GM18517 (cell line): ENCODE measurements at regions not wholly inside any gene's neighbourhood (a gene's known extent, or its start where the extent isn't known, plus 50 kb on each side); places are given as distances from the start of the nearest gene placed in this dataset.
"Not testable (repeated sequence)": the region's sequence is repeated elsewhere in the genome, so short reads cannot be mapped to it uniquely, and the experiment has no call there.

Experiments
- ATAC-seq: cut with Tn5 transposase; IDR thresholded peaks from one replicate; pipeline ENCODE4 v1.9.1; 2021; ENCODE audit warnings: mild to moderate bottlenecking, moderate library complexity; ENCODE audit not compliant: unreplicated experiment

DNA sequence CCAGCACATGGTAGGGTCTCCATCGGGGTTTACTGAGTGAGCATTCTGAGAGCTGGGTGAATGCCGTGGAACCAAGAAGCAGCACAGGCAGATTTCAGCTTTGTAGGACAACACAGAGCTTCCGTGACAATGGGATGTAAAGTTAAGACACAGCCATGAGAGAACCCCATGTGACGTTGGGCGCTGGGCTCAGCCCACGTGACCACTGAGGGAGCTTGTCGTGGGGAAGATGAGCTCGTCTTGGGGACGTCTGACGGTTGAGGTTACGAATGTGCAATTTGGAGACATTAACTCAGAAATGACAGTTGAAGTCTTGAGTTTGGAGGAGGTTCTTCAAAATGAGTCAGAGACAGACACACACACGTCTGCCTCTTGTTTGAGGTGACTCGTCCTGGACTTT is 51.5 kb upstream of the MUC20 start:
- not testable (repeated sequence) for ATAC-seq

DNA sequence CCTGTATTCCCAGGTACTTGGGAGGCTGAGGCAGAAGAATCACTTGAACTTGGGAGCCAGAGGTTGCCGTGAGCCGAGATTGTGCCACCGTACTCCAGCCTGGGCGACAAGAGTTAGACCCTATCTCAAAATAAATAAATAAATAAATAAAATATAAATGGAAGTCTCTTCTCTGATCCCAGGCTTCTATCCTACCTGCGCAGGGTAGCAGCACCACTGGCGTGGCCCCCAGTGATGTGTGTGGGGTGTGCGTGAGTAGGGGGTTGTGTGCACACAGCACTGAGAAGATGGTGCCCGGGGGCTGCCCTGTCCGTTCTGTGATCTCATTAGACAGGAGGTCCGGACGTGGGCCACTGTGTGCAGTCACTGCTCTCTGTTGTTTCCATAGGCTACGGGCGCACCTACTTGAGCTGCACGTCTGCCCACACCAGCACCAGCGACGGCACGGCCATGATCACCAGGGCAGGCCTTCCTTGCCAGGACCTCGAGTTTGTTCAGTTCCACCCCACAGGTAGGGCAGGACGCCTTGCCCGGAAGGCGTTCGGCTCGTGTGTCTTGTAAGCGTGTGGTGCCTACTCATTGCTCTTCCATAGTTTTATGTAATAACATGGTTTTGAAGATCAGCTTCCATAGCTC is 52.5 kb upstream of the MUC20 start:
- ATAC-seq = not testable (repeated sequence)

DNA sequence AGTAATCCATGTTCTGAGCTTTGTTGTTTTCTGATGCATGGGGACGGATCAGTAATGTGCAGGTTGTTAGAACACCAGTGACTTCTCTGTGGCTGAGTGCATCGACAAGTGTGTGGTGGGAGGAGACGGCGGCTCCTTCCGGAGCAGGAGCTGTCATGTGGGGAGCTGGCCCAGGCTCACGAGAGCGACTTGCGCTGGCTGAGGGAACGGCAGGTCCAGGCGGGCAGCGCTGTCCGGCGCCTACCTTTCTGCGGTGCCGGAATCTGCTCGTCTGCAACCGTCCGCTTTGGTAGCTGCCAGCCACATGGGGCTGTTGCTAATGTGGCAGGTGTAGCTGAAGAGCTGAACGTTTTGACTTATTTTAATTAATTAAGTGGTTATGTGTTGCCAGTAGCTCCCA is 55.5 kb upstream of the MUC20 start:
- ATAC-seq = not testable (repeated sequence)

DNA sequence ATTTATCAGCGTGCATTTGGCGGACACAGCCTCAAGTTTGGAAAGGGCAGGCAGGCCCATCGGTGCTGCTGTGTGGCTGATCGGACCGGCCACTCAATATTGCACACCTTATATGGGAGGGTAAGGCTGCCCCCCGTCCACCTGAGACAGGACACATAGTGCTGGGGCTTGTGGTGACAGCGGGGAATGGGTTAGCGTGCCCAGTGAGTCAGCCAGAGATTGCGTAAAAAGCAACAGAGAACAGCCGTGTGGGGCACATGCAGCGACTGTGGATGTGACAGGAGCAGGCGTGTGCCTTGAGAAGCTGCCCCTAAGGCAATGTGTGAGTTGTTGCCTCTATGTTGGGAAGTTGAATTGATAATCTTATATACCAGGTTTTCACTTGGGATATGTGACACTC is 56.6 kb upstream of the MUC20 start:
- not testable (repeated sequence) for ATAC-seq

DNA sequence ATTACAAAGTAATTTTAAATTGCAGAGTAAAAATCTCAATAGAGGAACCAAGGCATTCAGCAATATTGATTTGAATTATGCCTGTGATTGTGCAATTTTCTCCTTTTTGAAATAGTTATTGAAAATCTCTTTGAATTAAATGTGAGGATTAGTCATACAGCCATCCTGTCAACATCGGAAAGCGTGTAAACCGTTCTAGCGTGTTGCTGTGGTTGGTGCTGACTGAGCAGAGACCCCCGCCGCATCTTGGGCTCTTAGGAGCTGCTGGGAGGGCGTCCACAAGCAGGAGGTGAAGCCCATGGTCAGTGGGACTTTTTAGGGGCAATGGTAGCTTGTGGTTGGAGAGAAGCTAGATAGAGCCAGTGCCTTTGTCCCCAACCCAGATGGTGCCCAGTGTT is 61.6 kb upstream of the MUC20 start:
- not testable (repeated sequence) for ATAC-seq

DNA sequence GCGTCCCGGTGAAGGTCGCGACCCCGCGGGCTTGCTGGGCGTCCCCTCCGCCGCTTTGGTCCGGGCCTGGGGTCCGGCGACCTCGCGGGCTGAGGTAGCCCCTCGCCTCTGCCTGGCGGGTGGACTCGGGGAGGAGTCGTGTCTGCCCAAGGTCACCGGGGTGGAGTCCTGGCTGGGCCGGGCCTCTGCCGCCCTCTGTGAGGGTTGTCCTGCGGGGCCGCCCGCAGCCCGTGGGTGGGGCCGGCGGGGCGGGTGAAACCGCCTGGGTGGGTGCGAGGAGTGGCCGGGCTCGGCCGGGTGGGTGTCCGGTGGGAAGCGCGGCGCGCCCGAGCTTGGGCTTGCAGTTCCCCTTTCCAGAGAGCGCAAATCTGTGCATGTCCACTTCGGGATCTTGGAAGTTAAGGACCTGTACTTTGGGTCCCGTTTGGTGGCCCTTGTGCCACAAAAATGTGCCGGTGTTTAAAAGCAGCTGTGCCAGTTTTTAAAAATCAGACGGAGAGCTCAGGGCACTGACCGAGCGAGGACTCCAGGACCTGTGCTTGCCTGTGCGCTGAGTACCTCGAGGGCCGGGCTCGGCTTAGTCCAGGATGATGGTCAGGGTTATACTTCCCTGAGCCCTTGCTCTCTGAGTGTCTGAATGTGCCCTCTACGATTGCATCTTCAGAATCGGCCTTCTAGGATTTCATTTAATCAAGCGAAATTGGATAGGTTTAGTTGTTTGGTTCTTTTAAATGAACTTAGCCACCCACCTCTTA is 62.2 kb upstream of the MUC20 start:
- ATAC-seq = peak; percentile 33

DNA sequence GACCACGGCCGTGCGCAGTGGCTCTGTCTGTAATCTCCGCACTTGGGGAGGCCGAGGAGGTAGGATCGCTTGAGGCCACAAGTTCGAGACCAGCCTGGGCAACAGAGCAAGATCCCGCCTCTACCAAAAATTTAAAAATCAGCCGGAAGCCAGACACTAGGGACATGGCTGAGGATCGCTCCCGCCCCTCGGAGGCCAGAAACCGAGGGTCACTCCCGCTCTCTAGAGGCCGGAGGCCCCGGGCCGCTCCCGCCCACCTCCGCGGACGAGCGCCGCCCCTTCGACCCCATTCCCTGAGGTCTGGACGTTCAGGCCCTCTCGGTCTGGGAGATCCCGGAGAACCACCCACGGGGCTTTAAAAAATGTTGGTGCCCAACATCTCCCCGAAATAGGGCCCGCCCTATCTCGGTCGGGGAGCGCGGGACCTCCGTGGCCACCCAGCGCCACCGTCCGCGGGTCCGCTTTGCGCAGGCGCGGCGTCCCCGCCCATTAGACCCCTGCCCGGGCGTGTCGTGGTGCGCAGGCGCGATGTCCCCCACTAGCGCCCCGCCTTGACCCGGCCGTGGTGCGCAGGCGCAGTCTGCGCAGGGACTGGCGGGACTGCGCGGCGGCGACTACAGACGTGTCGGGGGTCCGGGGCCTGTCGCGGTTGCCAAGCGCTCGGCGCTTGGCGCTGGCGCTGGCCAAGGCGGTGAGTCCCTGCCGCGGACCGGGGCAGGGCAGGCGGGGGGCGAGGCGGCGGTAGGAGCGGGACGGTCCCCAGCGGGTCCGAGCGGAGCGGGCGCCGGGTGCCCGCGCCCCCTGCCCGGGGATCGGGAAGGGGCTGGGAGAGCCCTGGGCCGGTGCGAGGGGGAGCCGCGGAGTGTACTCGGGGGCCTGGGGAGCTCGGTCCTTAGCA is 63.1 kb upstream of the MUC20 start:
- peak; percentile 72 for ATAC-seq

DNA sequence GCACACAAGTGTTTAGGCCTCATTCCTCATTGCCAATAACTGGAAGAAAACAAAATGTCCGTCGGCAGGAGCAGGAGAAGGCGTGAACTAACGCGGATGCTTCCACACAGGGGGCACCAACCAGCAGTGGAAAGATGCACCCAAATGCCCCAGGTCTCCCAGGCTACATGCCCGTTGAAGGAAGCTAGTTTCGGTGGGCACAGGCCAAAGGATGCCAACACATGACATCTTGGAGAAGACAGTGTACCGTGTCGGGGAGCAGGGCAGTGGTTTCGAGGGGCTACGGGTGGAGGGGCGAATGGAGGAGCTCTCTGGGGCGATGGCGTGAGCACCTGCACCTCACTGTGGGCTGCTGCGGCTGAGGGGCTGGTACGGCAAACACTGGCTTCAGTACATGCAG is 64.7 kb upstream of the MUC20 start:
- not testable (repeated sequence) for ATAC-seq

DNA sequence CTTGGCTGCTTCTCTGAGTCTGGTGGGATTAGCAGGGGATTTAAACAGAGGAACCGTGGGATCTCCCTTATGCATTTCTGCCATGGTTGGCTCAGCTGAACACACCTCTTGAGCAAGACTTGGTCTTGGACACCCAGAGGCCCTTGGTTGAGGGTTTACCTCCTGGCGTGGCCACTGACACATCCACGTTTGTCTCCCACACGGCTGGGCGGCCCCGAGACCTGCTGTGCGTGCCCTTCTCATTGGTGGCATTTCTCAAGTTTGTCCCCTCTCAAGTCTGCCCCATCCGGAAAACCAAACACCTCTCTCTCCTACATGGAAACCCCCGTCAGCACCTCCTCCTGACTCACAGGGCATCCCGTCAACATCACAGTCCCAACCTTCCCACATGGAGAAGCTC is 66.0 kb upstream of the MUC20 start:
- not testable (repeated sequence) for ATAC-seq

DNA sequence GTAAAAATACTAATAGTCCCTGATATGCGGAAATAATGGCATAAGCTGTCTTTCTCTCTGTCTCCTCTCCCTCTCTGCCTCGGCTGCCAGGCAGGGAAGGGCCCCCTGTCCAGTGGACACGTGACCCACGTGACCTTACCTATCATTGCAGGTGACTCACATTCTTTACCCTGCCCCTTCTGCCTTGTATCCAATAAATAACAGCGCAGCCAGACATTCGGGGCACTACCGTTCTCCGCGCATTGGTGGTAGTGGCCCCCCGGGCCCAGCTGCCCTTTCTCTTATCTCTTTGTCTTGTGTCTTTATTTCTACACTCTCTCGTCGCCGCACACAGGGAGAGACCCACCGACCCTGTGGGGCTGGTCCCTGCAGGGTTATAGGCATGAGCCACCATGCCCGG is 66.6 kb upstream of the MUC20 start:
- not testable (repeated sequence) for ATAC-seq

DNA sequence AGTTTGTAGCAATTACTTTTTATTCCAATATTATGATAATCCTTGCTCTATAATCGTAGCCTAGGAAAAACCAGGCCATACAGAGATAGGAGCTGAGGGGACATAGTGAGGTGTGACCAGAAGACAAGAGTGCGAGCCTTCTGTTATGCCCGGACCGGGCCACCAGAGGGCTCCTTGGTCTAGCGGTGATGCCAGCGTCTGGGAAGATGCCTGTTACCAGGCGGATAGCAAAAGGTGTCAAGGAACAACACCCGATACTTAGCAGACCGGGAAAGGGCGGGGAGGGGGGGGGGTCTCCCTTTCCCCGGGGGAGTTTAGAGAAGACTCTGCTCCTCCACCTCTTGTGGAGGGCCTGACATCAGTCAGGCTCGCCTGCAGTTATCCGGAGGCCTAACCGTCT is 67.1 kb upstream of the MUC20 start:
- not testable (repeated sequence) for ATAC-seq

DNA sequence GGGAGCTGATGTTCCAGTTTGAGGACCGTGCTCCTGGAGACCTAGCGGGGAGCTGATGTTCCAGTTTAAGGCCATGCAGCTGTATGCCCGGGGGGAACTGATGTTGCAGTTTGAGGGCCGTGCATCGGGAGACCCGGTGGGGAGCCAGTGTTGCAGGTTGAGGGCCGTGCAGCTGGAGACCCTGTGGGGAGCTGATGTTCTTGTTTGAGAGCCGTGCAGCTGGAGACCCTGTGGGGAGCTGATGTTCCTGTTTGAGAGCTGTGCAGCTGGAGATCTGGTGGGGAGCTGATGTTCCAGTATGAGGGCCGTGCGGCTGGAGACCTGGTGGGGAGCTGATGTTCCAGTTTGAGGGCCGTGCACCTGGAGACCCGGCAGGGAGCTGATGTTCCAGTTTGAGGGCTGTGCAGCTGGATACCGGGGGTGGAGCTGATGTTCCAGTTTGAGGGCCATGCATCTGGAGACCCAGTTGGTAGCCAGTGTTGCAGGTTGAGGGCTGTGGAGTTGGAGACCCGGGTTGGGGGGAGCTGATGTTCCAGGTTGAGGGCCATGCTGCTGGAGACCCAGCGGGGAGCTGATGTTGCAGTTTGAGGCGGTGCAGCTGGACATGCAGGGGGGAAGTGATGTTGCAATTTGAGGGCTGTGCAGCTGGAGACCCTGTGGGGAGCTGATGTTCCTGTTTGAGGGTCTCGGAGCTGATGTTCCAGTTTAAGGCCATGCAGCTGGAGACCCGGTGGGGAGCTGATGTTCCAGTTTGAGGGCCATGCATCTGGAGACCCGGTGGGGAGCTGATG is 64.4 kb upstream of the APOD start:
- ATAC-seq = not testable (repeated sequence)

DNA sequence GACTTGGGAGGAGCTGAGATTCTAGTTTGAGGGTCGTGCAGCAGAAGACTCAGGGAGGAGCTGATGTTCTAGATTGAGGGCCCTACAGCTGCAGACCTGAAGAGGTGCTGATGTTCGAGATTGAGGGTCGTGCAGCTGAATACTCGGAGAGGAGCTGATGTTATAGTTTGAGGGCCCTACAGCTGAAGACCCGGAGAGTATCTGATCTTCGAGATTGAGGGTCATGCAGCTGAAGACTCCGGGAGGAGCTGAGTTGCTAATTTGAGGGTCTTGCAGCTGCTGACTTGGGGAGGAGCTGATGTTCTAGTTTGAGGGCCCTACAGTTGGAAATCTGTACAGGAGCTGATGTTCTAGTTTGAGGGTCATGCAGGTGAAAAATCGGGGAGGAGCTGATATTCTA is 62.1 kb upstream of the APOD start:
- not testable (repeated sequence) for ATAC-seq

DNA sequence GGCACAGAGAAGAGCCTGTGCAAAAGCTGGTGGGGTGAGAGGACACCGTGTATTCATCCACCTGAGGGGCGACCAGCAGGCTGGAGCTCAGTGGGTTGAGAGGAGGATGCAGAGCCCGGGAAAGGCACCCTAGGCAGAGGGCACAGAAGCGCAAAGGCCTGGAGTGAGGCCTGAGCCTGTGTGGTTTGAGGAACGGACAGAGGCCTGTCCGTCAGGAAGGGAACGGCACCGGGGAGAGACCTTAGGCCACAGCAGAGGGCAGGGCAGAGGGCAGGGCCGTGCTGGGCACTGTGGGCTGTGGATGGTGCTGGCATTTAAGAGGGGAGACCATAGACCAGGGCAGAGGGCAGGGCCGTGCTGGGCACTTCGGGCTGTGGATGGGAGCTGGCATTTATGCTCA is 59.5 kb upstream of the APOD start:
- ATAC-seq = not testable (repeated sequence)

DNA sequence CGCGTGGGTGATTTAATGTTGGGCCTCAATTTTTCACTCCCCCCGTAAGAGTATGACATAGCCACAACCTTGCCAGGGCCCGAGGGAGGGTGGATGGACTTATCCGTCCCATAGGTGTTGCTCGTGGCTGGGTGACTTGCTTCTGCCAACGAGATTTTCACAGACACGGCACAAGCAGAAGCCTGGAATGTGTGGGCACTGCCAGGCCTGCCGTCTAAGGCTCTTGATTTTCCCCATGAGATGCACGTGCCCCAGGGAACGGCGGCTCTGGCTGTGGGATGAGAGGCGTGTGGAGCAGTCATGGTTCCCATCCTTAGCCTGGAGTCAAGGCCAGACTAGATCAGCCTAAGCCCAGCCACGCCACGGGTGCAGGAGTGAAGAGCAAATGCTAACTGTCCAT is 58.6 kb upstream of the APOD start:
- not testable (repeated sequence) for ATAC-seq

DNA sequence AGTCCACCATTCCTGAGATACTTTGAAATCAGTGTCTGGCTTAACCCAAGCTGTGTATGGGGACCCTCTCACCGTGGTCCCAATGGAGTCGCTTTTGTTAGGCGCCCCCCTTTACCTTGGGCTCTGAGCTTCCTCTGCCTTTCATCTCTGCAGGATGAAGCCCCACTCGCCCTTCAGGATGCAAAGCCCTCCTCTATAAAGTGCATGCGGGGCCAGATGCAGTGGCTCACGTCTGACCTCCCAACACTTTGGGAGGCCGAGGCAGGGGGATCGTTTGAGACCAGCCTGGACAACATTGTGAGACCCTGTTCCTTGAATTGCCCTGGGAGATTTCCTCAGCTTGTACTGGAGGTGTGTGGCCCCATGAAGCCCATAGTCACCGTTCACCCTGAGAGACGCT is 54.7 kb upstream of the APOD start:
- ATAC-seq = not testable (repeated sequence)

DNA sequence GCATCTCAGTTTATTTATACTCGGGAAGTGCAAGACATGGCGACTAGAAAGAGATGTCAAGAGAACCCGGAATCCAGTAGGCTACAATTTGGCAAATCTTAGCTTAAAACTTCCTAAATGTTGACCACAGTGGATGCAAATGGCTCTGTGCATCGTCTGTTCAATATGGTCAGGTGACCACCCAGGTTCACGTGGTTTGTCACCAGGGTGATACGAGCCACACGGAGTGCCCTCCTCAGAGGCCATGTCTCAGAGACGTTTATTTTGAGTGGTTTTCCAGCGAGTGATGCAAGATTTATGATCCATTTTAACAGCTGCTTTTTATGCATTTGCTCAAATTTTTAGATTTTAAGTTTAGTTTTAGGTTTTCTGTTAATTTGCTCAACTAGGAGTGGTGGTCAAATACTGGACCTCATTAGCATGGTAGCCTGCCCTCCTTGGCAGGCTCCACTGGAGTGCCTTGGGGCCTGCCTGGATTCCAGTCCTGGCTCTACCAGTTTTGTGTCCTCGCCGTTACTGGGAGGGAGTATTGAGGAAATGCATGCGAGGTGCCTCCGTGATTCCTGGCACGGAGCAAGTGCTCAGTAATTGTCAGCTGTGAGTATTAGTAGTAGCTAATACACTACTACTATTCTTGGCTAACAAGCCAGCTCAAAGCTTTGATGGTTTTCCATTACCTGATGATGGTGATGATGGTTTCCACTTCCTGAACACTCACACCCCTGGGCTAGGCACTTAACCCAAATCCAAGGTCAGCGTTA is 53.9 kb upstream of the APOD start:
- ATAC-seq = not testable (repeated sequence)

DNA sequence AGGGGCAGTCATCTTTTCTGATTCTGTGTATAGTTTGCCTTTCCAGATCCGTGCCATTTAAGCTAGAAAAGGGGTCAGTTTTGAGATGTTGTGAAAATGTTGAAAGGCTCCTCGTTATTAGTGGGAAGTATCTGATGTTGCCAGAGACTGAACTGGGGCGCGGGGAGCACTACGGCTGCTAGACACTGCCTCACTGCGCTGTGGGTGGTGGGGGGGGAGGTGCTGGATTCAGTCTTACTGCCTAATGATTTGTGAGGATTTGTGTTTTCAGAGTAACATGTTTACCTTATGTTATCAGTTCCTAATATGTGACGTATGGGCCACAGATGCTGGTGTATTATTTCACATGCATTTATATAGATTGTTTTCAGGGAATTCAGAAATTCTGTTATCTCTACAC is 53.3 kb upstream of the APOD start:
- ATAC-seq = not testable (repeated sequence)

DNA sequence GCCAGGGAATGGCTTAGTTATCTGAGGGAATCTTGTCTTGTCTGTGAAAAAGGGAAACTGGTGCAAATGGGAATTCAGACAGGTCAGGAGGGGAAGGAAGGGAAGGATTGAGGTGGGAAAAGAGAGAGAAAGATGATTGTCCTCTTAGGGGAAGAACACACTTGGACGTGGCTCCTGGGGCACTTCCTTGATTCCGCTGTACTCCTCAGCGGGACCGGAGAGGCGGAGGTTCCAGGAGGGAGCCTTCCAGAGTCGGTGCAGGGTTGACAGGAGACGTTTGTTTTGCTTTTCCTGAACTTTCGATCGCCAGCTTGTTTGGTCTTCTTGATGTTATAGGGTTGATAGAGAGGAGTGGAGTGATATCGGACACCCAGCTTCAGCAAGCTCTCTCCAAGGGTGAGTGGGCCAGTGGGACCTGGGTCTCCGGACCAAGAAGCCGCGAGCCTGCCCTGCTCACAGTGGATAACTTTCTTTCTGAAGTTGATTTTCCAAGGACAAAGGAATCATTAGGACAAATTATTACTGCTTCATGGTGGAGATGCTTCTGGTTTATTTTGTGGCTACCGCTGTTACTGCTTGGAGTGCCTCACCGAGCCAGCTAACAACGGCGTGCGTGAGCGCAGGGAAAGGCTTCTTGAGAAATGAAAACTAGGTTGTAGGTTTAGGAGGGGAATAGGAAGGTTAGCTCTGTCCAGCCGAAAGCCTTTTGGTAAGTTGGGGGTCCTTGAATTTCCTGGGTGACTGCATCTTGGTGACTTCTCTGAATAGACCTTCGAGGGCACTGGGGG is 52.4 kb upstream of the APOD start:
- ATAC-seq = not testable (repeated sequence)
